SK-N-MC (cell line): ENCODE measurements at regions not wholly inside any gene's neighbourhood (a gene's known extent, or its start where the extent isn't known, plus 50 kb on each side); places are given as distances from the start of the nearest gene placed in this dataset.

Experiments used
- EZH2 ChIP-seq: fragments of 200-600 bp; sonication (generic); IDR thresholded peaks from one replicate; pipeline ENCODE4 v1.6.1; 2017; ENCODE audit warnings: antibody characterized with exemption
- POLR2AphosphoS5 ChIP-seq: IDR thresholded peaks from 2 replicates; pipeline ENCODE4 v1.6.1; 2012; ENCODE audit warnings: mild to moderate bottlenecking, low read depth, low read length, borderline replicate concordance

DNA sequence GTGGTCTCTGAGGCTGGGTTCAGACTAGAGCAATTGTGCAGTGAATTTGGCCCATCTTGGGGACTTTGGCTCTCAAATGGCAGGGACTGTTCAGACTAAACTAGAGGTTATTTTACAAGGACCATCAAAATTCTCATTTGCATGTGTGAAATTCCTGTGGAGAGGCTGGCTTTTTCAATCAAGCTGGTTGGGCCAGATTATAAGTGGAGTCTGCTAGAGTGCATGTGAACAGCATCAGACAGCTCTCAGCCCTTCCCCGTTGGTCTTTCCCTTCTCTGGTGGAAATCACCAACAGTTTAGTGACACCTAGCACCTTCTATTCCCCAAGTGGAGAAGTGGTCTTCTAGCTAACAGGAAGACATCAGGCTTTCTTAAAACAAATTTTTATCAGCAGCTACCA lies 301.3 kb downstream of the CWC27 start:
- no peak for TF ChIP-seq POLR2AphosphoS5
- TF ChIP-seq EZH2 = no peak
